ENCODE measurements at regions not wholly inside any gene's neighbourhood (a gene's known extent, or its start where the extent isn't known, plus 50 kb on each side); places are given as distances from the start of the nearest gene placed in this dataset.

DNA sequence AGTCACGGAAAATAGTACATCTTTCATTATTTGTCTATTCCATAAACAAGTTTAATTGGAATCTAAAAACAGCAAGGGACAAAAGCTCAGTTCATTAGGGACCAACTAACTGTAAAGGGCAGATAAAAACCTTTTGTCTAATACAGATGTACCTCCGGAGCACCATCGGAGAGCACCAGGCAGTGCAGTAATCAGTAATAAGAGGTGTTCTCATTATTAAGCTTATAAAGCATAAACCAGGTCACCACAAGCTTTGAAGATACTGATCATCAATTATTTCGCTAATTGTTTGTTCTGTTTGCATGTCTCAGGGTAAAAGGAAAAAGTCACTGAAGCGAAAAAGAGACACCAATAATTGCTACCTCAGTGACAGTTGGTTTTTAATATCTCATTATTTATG is 207.3 kb upstream of the PRKD1 start:
- H3K27ac Mint-ChIP-seq (ENCODE audit: unreplicated experiment) = no peak overlapping the region
- Histone ChIP-seq H3K79me2 (ENCODE audit: insufficient read depth, low read length) (no peaks in the 10 kb centered on the region), H3K27ac (ENCODE audit: low read depth, low read length) (no peak overlapping the region), H3K36me3 (ENCODE audit: insufficient read depth, low read length) (no peaks in the 10 kb centered on the region), H4K20me1 (ENCODE audit: insufficient read depth, low read length) (no peaks in the 10 kb centered on the region), H3K4me1 (ENCODE audit: insufficient read depth, low read length) (no peaks in the 10 kb centered on the region), H3K4me3 (ENCODE audit: insufficient read depth, low read depth, low read length) (no peak overlapping the region), H2AFZ (ENCODE audit: low read depth, low read length) (no peak overlapping the region), H3K27me3 (ENCODE audit: insufficient read depth, low read length) (no peaks in the 10 kb centered on the region), H3K9ac (ENCODE audit: low read length) (no peak overlapping the region), H3K9me3 (ENCODE audit: insufficient read depth, low read depth, low read length) (no peaks in the 10 kb centered on the region), H3K4me2 (ENCODE audit: low read length) (no peak overlapping the region)
- H3K4me3 Mint-ChIP-seq (ENCODE audit: unreplicated experiment) = no peak overlapping the region
- no peak for TF ChIP-seq EZH2 (IDR thresholded peaks at IDR 0.05; ENCODE audit: insufficient read depth, low read length)
- TF ChIP-seq, protein P1, sequence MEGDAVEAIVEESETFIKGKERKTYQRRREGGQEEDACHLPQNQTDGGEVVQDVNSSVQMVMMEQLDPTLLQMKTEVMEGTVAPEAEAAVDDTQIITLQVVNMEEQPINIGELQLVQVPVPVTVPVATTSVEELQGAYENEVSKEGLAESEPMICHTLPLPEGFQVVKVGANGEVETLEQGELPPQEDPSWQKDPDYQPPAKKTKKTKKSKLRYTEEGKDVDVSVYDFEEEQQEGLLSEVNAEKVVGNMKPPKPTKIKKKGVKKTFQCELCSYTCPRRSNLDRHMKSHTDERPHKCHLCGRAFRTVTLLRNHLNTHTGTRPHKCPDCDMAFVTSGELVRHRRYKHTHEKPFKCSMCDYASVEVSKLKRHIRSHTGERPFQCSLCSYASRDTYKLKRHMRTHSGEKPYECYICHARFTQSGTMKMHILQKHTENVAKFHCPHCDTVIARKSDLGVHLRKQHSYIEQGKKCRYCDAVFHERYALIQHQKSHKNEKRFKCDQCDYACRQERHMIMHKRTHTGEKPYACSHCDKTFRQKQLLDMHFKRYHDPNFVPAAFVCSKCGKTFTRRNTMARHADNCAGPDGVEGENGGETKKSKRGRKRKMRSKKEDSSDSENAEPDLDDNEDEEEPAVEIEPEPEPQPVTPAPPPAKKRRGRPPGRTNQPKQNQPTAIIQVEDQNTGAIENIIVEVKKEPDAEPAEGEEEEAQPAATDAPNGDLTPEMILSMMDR (IDR thresholded peaks at IDR 0.05; ENCODE audit: insufficient read depth, low read depth, low read length) = no peak
- H3K36me3 Mint-ChIP-seq (ENCODE audit: low read depth, unreplicated experiment) = no peaks in the 10 kb centered on the region
- FAIRE-seq (no peak), DNase-seq (ENCODE audit: low read depth) (no peak)
- H3K27me3 Mint-ChIP-seq (ENCODE audit: low read depth, unreplicated experiment) = no peaks in the 10 kb centered on the region
- H3K4me1 Mint-ChIP-seq (ENCODE audit: low read depth, unreplicated experiment) = no peaks in the 10 kb centered on the region
- no peaks in the 10 kb centered on the region for H3K9me3 Mint-ChIP-seq (ENCODE audit: unreplicated experiment)

DNA sequence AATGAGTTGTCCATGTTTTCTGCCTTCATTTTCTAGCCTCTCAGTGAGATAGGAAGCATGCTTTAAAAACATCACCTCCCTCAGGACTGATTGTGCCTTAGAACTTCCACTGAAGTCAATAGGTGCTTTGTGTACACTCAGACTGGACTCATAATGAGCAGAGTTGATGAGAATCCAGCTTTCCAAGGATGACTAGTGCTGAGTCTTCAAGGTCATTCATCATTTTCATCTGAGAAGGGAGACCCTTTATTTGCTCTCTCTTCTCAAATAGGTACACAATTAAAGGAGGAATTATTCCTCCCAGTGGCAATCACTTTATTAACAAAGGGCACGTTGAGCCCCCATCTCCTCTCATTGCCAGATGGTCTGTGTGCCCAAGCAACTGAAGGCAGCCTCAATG is 210.9 kb upstream of the PRKD1 start:
- no peaks in the 10 kb centered on the region for H3K9me3 ChIP-seq (ENCODE audit: insufficient read depth, low read depth, low read length)
- no peak overlapping the region for H2AFZ ChIP-seq (ENCODE audit: low read depth, low read length)
- H4K20me1 ChIP-seq (ENCODE audit: insufficient read depth, low read length) = no peaks in the 10 kb centered on the region
- no peak overlapping the region for H3K4me2 ChIP-seq (ENCODE audit: low read length)
- H3K36me3 ChIP-seq (ENCODE audit: insufficient read depth, low read length) = no peaks in the 10 kb centered on the region
- Mint-ChIP-seq H3K4me3 (ENCODE audit: unreplicated experiment) (no peak overlapping the region), H3K9me3 (ENCODE audit: unreplicated experiment) (no peaks in the 10 kb centered on the region), H3K27me3 (ENCODE audit: low read depth, unreplicated experiment) (no peaks in the 10 kb centered on the region), H3K27ac (ENCODE audit: unreplicated experiment) (no peak overlapping the region), H3K4me1 (ENCODE audit: low read depth, unreplicated experiment) (no peaks in the 10 kb centered on the region), H3K36me3 (ENCODE audit: low read depth, unreplicated experiment) (no peaks in the 10 kb centered on the region)
- no peak overlapping the region for H3K27ac ChIP-seq (ENCODE audit: low read depth, low read length)
- DNase-seq (ENCODE audit: low read depth) (no peak), FAIRE-seq (no peak)
- H3K9ac ChIP-seq (ENCODE audit: low read length) = no peak overlapping the region
- TF ChIP-seq EZH2 (IDR thresholded peaks at IDR 0.05; ENCODE audit: insufficient read depth, low read length) = no peak
- TF ChIP-seq, protein P1 (IDR thresholded peaks at IDR 0.05; ENCODE audit: insufficient read depth, low read depth, low read length) = no peak
- H3K4me3 ChIP-seq (ENCODE audit: insufficient read depth, low read depth, low read length) = no peak overlapping the region
- no peaks in the 10 kb centered on the region for H3K4me1 ChIP-seq (ENCODE audit: insufficient read depth, low read length)
- no peaks in the 10 kb centered on the region for H3K79me2 ChIP-seq (ENCODE audit: insufficient read depth, low read length)
- no peaks in the 10 kb centered on the region for H3K27me3 ChIP-seq (ENCODE audit: insufficient read depth, low read length)

DNA sequence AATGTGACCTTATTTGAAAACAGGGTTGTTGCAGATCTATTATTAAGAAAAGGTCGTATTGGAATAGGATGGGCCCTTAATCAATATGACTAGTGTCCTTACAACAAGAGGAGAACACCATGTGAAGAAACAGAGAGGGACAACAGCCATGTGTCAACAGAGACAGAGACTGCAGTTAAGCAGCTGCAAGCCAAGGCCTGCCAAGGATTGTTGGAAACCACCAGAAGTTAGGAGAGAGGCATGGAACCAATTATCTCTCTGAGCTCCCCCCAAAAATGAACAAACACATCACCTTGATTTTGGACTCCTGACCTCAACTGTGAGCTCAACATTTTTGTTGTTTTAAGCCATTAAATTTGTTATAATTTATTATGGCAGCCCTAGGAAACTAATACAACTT is 214.6 kb upstream of the PRKD1 start:
- peaks cover 12% of the 10 kb centered on the region for H3K9me3 Mint-ChIP-seq (ENCODE audit: unreplicated experiment)
- H3K9ac ChIP-seq (ENCODE audit: low read length) = no peak overlapping the region
- no peaks in the 10 kb centered on the region for H3K36me3 Mint-ChIP-seq (ENCODE audit: low read depth, unreplicated experiment)
- no peak overlapping the region for H2AFZ ChIP-seq (ENCODE audit: low read depth, low read length)
- TF ChIP-seq, protein P1 (IDR thresholded peaks at IDR 0.05; ENCODE audit: insufficient read depth, low read depth, low read length) = no peak
- no peak for TF ChIP-seq EZH2 (IDR thresholded peaks at IDR 0.05; ENCODE audit: insufficient read depth, low read length)
- no peaks in the 10 kb centered on the region for H3K27me3 Mint-ChIP-seq (ENCODE audit: low read depth, unreplicated experiment)
- no peaks in the 10 kb centered on the region for H3K27me3 ChIP-seq (ENCODE audit: insufficient read depth, low read length)
- DNase-seq (ENCODE audit: low read depth) (no peak), FAIRE-seq (no peak)
- no peaks in the 10 kb centered on the region for H4K20me1 ChIP-seq (ENCODE audit: insufficient read depth, low read length)
- peaks cover 3% of the 10 kb centered on the region for H3K9me3 ChIP-seq (ENCODE audit: insufficient read depth, low read depth, low read length)
- no peak overlapping the region for H3K27ac ChIP-seq (ENCODE audit: low read depth, low read length)
- H3K4me1 Mint-ChIP-seq (ENCODE audit: low read depth, unreplicated experiment) = no peaks in the 10 kb centered on the region
- H3K4me3 Mint-ChIP-seq (ENCODE audit: unreplicated experiment) = no peak overlapping the region
- no peak overlapping the region for H3K27ac Mint-ChIP-seq (ENCODE audit: unreplicated experiment)
- no peaks in the 10 kb centered on the region for H3K4me1 ChIP-seq (ENCODE audit: insufficient read depth, low read length)
- H3K4me2 ChIP-seq (ENCODE audit: low read length) = no peak overlapping the region
- H3K4me3 ChIP-seq (ENCODE audit: insufficient read depth, low read depth, low read length) = no peak overlapping the region
- H3K79me2 ChIP-seq (ENCODE audit: insufficient read depth, low read length) = no peaks in the 10 kb centered on the region
- no peaks in the 10 kb centered on the region for H3K36me3 ChIP-seq (ENCODE audit: insufficient read depth, low read length)

Measured in astrocyte (in vitro differentiated cells and primary cell).